Prostate gland (tissue), 2 donors: ENCODE measurements at regions not wholly inside any gene's neighbourhood (a gene's known extent, or its start where the extent isn't known, plus 50 kb on each side); places are given as distances from the start of the nearest gene placed in this dataset.
"Not testable (repeated sequence)": the region's sequence is repeated elsewhere in the genome, so short reads cannot be mapped to it uniquely, and the experiment has no call there.

Experiments used
- POLR2A ChIP-seq: fragments of 450-650 bp; IDR thresholded peaks from one replicate; pipeline ENCODE4 v1.6.1; 2016; ENCODE audit warnings: antibody characterized with exemption, mild to moderate bottlenecking
- POLR2AphosphoS5 ChIP-seq: sonication (generic); formaldehyde crosslinking; IDR thresholded peaks from one replicate; pipeline ENCODE4 v1.6.1; 2017; ENCODE audit warnings: antibody characterized with exemption
- TF ChIP-seq, protein P1 (sequence below), 4 experiments: fragments of 200-600 bp in 2 of 4; fragments of 450-650 bp in 2 of 4; sonication (generic) in 2 of 4; IDR thresholded peaks; 1 replicate in 3 of 4; 2 replicates in 1 of 4; pipeline ENCODE4 v1.5.1; 2016 to 2019; ENCODE audit warnings: antibody characterized with exemption in 4 of 4, mild to moderate bottlenecking in 2 of 4, moderate library complexity in 2 of 4

DNA sequence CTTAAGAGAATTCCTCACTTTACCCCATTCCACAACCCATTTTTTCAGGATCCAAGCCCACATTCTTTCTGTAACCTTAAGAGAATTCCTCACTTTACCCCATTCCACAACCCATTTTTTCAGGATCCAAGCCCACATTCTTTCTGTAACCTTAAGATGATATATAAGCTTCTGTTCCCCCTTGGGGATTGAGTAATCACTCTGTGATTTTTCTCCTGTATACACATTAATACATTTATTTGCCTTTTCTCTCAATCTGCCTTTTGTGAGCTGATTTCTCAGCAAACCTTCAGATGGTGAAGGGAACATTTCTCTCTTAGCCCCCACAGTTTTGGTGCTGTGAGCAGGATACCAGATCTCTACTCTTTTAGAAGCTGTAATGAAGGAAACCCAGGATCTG, 494.1 kb downstream of the TMEM135 start:
- TF ChIP-seq POLR2AphosphoS5, POLR2A: not testable (repeated sequence)
- TF ChIP-seq, protein P1, sequence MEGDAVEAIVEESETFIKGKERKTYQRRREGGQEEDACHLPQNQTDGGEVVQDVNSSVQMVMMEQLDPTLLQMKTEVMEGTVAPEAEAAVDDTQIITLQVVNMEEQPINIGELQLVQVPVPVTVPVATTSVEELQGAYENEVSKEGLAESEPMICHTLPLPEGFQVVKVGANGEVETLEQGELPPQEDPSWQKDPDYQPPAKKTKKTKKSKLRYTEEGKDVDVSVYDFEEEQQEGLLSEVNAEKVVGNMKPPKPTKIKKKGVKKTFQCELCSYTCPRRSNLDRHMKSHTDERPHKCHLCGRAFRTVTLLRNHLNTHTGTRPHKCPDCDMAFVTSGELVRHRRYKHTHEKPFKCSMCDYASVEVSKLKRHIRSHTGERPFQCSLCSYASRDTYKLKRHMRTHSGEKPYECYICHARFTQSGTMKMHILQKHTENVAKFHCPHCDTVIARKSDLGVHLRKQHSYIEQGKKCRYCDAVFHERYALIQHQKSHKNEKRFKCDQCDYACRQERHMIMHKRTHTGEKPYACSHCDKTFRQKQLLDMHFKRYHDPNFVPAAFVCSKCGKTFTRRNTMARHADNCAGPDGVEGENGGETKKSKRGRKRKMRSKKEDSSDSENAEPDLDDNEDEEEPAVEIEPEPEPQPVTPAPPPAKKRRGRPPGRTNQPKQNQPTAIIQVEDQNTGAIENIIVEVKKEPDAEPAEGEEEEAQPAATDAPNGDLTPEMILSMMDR (IDR thresholded peaks at IDR 0.05), result not testable (repeated sequence)
